A673 (cell line): ENCODE measurements at regions not wholly inside any gene's neighbourhood (a gene's known extent, or its start where the extent isn't known, plus 50 kb on each side); places are given as distances from the start of the nearest gene placed in this dataset.
"Not testable (repeated sequence)": the region's sequence is repeated elsewhere in the genome, so short reads cannot be mapped to it uniquely, and the experiment has no call there.

ENCODE experiments used
- BruUV-seq: library from RNA; stranded (reverse); fragments of 400-500 nt; replicated peaks from 2 replicates; lab custom pipeline; 2021; lab: Mats Ljungman, UMichigan
- CTCF ChIA-PET: fragments of 300-600 bp; sonication (Branson Sonifier 250); formaldehyde crosslinking; loops from one replicate; lab custom pipeline; 2022; ENCODE audit warnings: antibody characterized with exemption; lab: Charles Lee
- POLR2A ChIA-PET: fragments of 300-600 bp; sonication (Branson Sonifier 250); formaldehyde crosslinking; loops from one replicate; lab custom pipeline; 2022; ENCODE audit warnings: antibody characterized with exemption; ENCODE audit not compliant: low non-redundant PET; lab: Charles Lee
- DNase-seq: peaks from one replicate; pipeline ENCODE4 v3.0.0-alpha.2; 2015; ENCODE audit warnings: low spot score
- H3K27ac ChIP-seq: fragments of 200-600 bp; sonication (generic); 2 replicates; pipeline ENCODE4 v1.5.1; 2016; ENCODE audit warnings: mixed run types, low read depth, mild to moderate bottlenecking, mixed read lengths, antibody characterized with exemption, low read length; ENCODE audit not compliant: poor library complexity, severe bottlenecking
- H3K27me3 ChIP-seq: fragments of 200-600 bp; sonication (generic); replicated peaks from 2 replicates; pipeline ENCODE4 v1.6.1; 2017; ENCODE audit warnings: mixed run types, low read depth, mild to moderate bottlenecking, mixed read lengths, antibody characterized with exemption, low read length; ENCODE audit not compliant: insufficient read depth, poor library complexity
- H3K36me3 ChIP-seq: fragments of 200-600 bp; sonication (generic); 2 replicates; pipeline ENCODE4 v1.6.1; 2016; ENCODE audit warnings: mixed run types, mild to moderate bottlenecking, mixed read lengths, antibody characterized with exemption, low read length; ENCODE audit not compliant: insufficient read depth, poor library complexity, severe bottlenecking
- H3K4me1 ChIP-seq: fragments of 200-600 bp; sonication (generic); 2 replicates; pipeline ENCODE4 v1.6.1; 2017; ENCODE audit warnings: mixed run types, mild to moderate bottlenecking, mixed read lengths, antibody characterized with exemption, low read length; ENCODE audit not compliant: insufficient read depth, poor library complexity, severe bottlenecking
- H3K4me3 ChIP-seq: fragments of 200-600 bp; sonication (generic); 2 replicates; pipeline ENCODE4 v1.5.1; 2016; ENCODE audit warnings: low read depth, mixed run types, mild to moderate bottlenecking, mixed read lengths, low read length; ENCODE audit not compliant: poor library complexity, severe bottlenecking
- H3K9me3 ChIP-seq: fragments of 200-600 bp; sonication (generic); 2 replicates; pipeline ENCODE4 v1.6.1; 2016; ENCODE audit warnings: mixed run types, low read depth, mild to moderate bottlenecking, mixed read lengths, antibody characterized with exemption, low read length; ENCODE audit not compliant: poor library complexity, severe bottlenecking
- EZH2 ChIP-seq: fragments of 200-600 bp; sonication (generic); IDR thresholded peaks from 2 replicates; pipeline ENCODE4 v1.6.1; 2017; ENCODE audit warnings: borderline replicate concordance, low read depth, mild to moderate bottlenecking, mixed read lengths, antibody characterized with exemption, low read length; ENCODE audit not compliant: poor library complexity, severe bottlenecking
- intact Hi-C: fragments of 100-400 bp; cut with micrococcal nuclease; formaldehyde crosslinking; loops from one replicate; pipeline ENCODE4 v1.10.0; 2022; ENCODE audit not compliant: unreplicated experiment
- TF ChIP-seq, protein P1 (sequence below): fragments of 300-800, 200-600 bp; sonication (generic); conservative IDR thresholded peaks from 2 replicates; pipeline ENCODE4 v1.5.1; 2017; ENCODE audit warnings: low read depth, mild to moderate bottlenecking, antibody characterized with exemption, low read length, moderate library complexity, mixed read lengths

DNA sequence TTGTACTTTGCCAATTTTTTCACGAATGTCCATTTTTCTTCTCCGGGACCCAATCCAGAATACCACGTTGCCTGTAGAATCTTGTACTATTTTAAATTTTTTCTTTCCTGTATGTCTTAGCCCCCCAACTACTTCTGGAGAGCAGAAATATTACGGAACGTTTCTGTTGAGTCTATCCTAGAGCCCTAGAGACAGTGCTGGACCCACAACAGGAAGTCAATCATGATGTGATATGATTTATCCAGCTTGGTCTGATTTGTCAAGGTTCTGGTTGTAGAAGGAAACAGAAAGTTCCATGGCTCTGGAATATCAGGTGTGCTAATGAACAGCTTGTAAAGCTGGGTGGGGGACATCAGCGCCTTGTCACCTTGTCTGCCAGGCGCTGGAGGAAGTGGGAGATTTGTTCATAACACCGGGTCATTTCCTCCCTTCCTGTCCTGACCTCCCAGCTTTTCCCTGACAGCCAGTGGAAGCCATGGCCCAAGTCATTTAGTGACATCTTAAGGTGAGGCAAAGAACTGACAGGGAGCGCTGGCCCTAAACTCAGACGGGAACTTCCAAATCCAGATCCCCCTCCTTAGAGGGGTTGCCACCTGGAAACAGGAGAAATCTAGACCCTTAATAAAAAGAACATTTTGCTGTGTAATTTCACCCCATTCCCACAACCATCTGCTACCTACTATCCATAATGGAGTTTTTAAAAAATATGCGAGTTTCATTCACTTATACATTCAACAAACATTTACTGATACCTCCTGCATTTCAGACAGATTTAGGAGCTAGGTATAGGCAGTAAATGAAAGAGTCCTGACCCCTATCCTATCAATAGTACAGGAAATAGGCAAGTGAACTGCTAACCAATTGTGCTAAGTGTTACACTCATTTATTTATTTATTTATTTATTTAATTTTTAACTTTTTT lies 130.5 kb downstream of the ZFP64 start:
- BruUV-seq = no TSS peak
- POLR2A ChIA-PET = no interaction called here
- TF ChIP-seq, protein P1, sequence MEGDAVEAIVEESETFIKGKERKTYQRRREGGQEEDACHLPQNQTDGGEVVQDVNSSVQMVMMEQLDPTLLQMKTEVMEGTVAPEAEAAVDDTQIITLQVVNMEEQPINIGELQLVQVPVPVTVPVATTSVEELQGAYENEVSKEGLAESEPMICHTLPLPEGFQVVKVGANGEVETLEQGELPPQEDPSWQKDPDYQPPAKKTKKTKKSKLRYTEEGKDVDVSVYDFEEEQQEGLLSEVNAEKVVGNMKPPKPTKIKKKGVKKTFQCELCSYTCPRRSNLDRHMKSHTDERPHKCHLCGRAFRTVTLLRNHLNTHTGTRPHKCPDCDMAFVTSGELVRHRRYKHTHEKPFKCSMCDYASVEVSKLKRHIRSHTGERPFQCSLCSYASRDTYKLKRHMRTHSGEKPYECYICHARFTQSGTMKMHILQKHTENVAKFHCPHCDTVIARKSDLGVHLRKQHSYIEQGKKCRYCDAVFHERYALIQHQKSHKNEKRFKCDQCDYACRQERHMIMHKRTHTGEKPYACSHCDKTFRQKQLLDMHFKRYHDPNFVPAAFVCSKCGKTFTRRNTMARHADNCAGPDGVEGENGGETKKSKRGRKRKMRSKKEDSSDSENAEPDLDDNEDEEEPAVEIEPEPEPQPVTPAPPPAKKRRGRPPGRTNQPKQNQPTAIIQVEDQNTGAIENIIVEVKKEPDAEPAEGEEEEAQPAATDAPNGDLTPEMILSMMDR = peak; percentile 55
- no peak for TF ChIP-seq EZH2
- peaks cover 8% of the 10 kb centered on the region for H3K4me1 ChIP-seq
- CTCF ChIA-PET = no interaction called here
- peaks cover 10% of the 10 kb centered on the region for H3K9me3 ChIP-seq
- no peaks in the 10 kb centered on the region for H3K27me3 ChIP-seq
- H3K4me3 ChIP-seq = no peak overlapping the region
- DNase-seq = peak; percentile 56
- intact Hi-C loops = no loop called here
- no peak overlapping the region for H3K27ac ChIP-seq
- no peaks in the 10 kb centered on the region for H3K36me3 ChIP-seq

DNA sequence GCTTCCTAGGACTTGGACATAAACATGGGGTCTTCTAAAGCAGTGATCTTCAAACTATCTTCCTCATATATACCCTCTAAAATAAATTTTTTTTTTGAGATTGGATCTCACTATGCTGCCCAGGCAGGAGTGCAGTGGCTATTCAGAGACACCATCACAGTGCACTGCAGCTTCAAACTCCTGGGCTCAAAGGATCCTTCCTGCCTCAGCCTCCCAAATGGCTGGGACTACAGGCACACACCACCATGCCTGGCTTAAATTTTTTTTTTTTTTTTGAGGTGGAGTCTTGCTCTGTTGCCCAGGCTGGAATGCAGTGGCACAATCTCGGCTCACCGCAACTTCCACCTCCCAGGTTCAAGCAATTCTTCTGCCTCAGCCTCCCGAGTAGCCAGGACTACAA lies 134.4 kb downstream of the ZFP64 start:
- CTCF ChIA-PET, POLR2A ChIA-PET, H3K4me3 ChIP-seq, H3K27ac ChIP-seq, H3K36me3 ChIP-seq, BruUV-seq, H3K4me1 ChIP-seq, DNase-seq, intact Hi-C loops, H3K27me3 ChIP-seq: not testable (repeated sequence)
- peaks cover 10% of the 10 kb centered on the region for H3K9me3 ChIP-seq

DNA sequence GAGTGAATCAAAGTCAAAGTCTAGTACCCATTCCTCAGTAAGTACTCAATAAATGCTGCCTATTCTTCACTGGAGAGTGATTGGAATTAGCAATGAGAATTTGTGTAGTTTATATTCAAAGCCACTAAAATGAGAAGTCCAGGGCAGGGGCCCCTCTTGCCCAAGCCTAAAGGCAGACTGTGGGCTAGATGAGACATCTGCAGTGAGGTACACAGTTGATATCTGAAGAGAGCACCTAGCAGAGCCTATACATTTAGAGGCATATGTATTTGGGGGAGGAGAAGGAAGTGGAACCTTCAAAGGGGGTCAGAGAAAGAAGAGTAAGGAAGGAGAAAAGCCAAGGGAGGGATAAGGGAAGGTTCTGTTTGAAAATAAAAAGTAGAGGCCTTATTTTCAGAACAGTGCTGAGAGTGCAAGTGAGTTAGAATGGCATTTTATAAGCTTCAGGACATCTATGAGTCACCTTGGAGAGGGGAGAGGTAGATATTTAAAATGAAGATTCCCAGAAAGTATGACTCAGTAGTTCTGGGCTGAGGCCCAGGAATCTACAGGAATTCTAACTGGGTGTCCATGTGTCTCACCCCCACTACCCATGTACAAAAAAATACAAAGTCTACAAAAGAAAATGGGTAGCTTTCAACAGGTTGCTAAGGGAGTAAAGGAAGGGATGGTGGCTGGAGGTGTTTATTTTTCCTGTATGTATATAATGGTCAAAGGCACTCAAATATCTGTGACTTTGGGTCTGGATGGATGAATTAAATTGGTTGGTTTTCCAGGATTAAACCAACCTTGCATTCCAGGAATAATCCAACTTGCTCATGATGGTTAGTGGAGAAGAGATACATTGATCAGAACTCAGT lies 135.1 kb downstream of the ZFP64 start:
- TF ChIP-seq EZH2 = no peak
- TF ChIP-seq, protein P1 = no peak
- no peak overlapping the region for H3K27ac ChIP-seq
- ChIA-PET CTCF (no interaction called here), POLR2A (no interaction called here)
- H3K4me3 ChIP-seq = no peak overlapping the region
- H3K9me3 ChIP-seq = peaks cover 10% of the 10 kb centered on the region
- H3K27me3 ChIP-seq = no peaks in the 10 kb centered on the region
- BruUV-seq = no TSS peak
- DNase-seq = no peak
- peaks cover 8% of the 10 kb centered on the region for H3K4me1 ChIP-seq
- no peaks in the 10 kb centered on the region for H3K36me3 ChIP-seq
- intact Hi-C loops = no loop called here
